Astrocyte (in vitro differentiated cells and primary cell): ENCODE measurements at regions not wholly inside any gene's neighbourhood (a gene's known extent, or its start where the extent isn't known, plus 50 kb on each side); places are given as distances from the start of the nearest gene placed in this dataset.

Source experiments
- DNase-seq: peaks from one replicate; pipeline ENCODE4 v3.0.0-alpha.2; 2010; ENCODE audit warnings: low read depth
- FAIRE-seq: peaks from 2 replicates; lab custom pipeline; 2011; peaks lifted over from hg19 to GRCh38; lab: Jason Lieb, UNC
- H2AFZ ChIP-seq: 2 replicates; pipeline ENCODE4 v1.6.0; 2012; ENCODE audit warnings: low read depth, low read length, inconsistent platforms
- H3K27ac ChIP-seq: 2 replicates; pipeline ENCODE4 v1.5.1; 2011; ENCODE audit warnings: low read depth, low read length, inconsistent platforms
- H3K27me3 ChIP-seq: 2 replicates; pipeline ENCODE4 v1.6.0; 2011; ENCODE audit warnings: low read length, inconsistent platforms; ENCODE audit not compliant: insufficient read depth
- H3K36me3 ChIP-seq: 2 replicates; pipeline ENCODE4 v1.5.1; 2011; ENCODE audit warnings: low read length, inconsistent platforms; ENCODE audit not compliant: insufficient read depth
- H3K4me1 ChIP-seq: 2 replicates; pipeline ENCODE4 v1.5.1; 2011; ENCODE audit warnings: low read length, inconsistent platforms; ENCODE audit not compliant: insufficient read depth
- H3K4me2 ChIP-seq: 2 replicates; pipeline ENCODE4 v1.6.0; 2012; ENCODE audit warnings: low read length, inconsistent platforms
- H3K4me3 ChIP-seq: 2 replicates; pipeline ENCODE4 v1.5.1; 2011; ENCODE audit warnings: low read depth, mild to moderate bottlenecking, low read length, inconsistent platforms; ENCODE audit not compliant: insufficient read depth
- H3K79me2 ChIP-seq: 2 replicates; pipeline ENCODE4 v1.6.0; 2012; ENCODE audit warnings: mild to moderate bottlenecking, low read length, inconsistent platforms; ENCODE audit not compliant: insufficient read depth
- H3K9ac ChIP-seq: 2 replicates; pipeline ENCODE4 v1.6.0; 2012; ENCODE audit warnings: mild to moderate bottlenecking, low read length, inconsistent platforms
- H3K9me3 ChIP-seq: 2 replicates; pipeline ENCODE4 v1.5.1; 2012; ENCODE audit warnings: low read depth, mild to moderate bottlenecking, low read length, inconsistent platforms; ENCODE audit not compliant: insufficient read depth
- H4K20me1 ChIP-seq: 2 replicates; pipeline ENCODE4 v1.6.0; 2012; ENCODE audit warnings: low read length, inconsistent platforms; ENCODE audit not compliant: insufficient read depth
- H3K27ac Mint-ChIP-seq: one replicate; pipeline ENCODE4 v1.8.0; 2021; ENCODE audit warnings: mild to moderate bottlenecking, mixed read lengths; ENCODE audit not compliant: unreplicated experiment
- H3K27me3 Mint-ChIP-seq: one replicate; pipeline ENCODE4 v1.8.0; 2021; ENCODE audit warnings: low read depth, mixed read lengths; ENCODE audit not compliant: unreplicated experiment
- H3K36me3 Mint-ChIP-seq: one replicate; pipeline ENCODE4 v1.8.0; 2021; ENCODE audit warnings: low read depth, mixed read lengths; ENCODE audit not compliant: unreplicated experiment
- H3K4me1 Mint-ChIP-seq: one replicate; pipeline ENCODE4 v1.8.0; 2021; ENCODE audit warnings: low read depth, mixed read lengths; ENCODE audit not compliant: unreplicated experiment
- H3K4me3 Mint-ChIP-seq: one replicate; pipeline ENCODE4 v1.8.0; 2021; ENCODE audit warnings: mild to moderate bottlenecking, moderate library complexity, mixed read lengths; ENCODE audit not compliant: unreplicated experiment
- H3K9me3 Mint-ChIP-seq: one replicate; pipeline ENCODE4 v1.8.0; 2021; ENCODE audit warnings: mild to moderate bottlenecking, mixed read lengths; ENCODE audit not compliant: unreplicated experiment
- CTCF ChIP-seq: IDR thresholded peaks from 2 replicates; pipeline ENCODE4 v1.5.1; 2011; ENCODE audit warnings: low read depth, mild to moderate bottlenecking, inconsistent platforms, low read length, moderate library complexity; ENCODE audit not compliant: insufficient read depth
- EZH2 ChIP-seq: IDR thresholded peaks from 2 replicates; pipeline ENCODE4 v1.6.1; 2012; ENCODE audit warnings: mild to moderate bottlenecking, low read length, inconsistent platforms; ENCODE audit not compliant: insufficient read depth

DNA sequence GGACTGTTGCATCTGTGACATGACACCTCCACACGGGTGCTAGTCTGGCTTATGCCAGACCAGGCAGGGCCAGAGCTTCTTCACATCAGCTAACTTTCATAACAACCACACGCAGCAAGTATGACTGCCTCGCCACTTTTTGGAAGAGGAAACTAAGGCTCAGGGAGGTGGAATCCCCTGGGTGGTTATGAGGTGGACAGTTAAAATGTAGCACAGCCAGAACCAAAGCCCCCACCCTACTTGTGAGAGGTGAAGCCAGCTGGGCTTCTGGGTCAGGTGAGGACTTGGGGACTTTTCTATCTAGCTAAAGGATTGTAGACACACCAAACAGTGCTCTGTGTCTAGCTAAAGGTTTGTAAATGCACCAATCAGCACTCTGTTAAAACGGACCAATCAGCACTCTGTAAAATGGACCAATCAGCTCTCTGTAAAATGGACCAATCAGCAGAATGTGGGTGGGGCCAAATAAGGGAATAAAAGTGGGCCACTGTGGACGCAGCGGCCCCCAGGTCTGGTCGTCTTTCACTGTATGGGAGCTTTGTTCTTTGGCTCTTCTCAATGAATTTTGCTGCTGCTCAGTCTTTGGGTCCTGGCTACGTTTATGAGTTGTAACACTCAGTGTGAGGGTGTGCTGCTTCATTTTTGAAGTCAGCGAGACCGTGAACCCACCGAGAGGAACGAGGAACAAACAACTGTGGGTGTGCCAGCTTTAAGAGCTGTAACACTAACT, 171.0 kb downstream of the PTPN20 start:
- Histone ChIP-seq H3K79me2 (no peaks in the 10 kb centered on the region), H4K20me1 (no peaks in the 10 kb centered on the region), H2AFZ (no peak overlapping the region), H3K36me3 (no peaks in the 10 kb centered on the region), H3K9ac (no peak overlapping the region), H3K4me1 (peaks cover 2% of the 10 kb centered on the region), H3K27ac (no peak overlapping the region), H3K4me2 (no peak overlapping the region), H3K9me3 (no peaks in the 10 kb centered on the region), H3K27me3 (peaks cover 3% of the 10 kb centered on the region), H3K4me3 (no peak overlapping the region)
- Mint-ChIP-seq H3K27ac (no peak overlapping the region), H3K27me3 (peaks cover 5% of the 10 kb centered on the region), H3K36me3 (no peaks in the 10 kb centered on the region), H3K9me3 (no peaks in the 10 kb centered on the region), H3K4me1 (peaks cover 10% of the 10 kb centered on the region), H3K4me3 (no peak overlapping the region)
- DNase-seq (no peak), FAIRE-seq (no peak)
- TF ChIP-seq EZH2, result no peak
- TF ChIP-seq CTCF, result no peak

GRCh38 chr10:47087667-47088066, 176.4 kb downstream of the PTPN20 start:
- no peaks in the 10 kb centered on the region for H3K36me3 ChIP-seq
- no peaks in the 10 kb centered on the region for H3K79me2 ChIP-seq
- TF ChIP-seq CTCF (no peak), EZH2 (no peak)
- Mint-ChIP-seq H3K36me3 (no peaks in the 10 kb centered on the region), H3K4me3 (no peak overlapping the region), H3K27me3 (peaks cover 6% of the 10 kb centered on the region), H3K27ac (no peak overlapping the region), H3K9me3 (no peaks in the 10 kb centered on the region), H3K4me1 (peaks cover 5% of the 10 kb centered on the region)
- H3K4me2 ChIP-seq, result no peak overlapping the region
- H2AFZ ChIP-seq, result no peak overlapping the region
- H4K20me1 ChIP-seq, result no peaks in the 10 kb centered on the region
- no peak overlapping the region for H3K27ac ChIP-seq
- no peaks in the 10 kb centered on the region for H3K9me3 ChIP-seq
- H3K27me3 ChIP-seq, result peaks cover 3% of the 10 kb centered on the region
- no peak for FAIRE-seq
- DNase-seq, result no peak
- H3K4me3 ChIP-seq, result no peak overlapping the region
- H3K4me1 ChIP-seq, result no peaks in the 10 kb centered on the region
- no peak overlapping the region for H3K9ac ChIP-seq

GRCh38 chr10:47088656-47089354, 177.6 kb downstream of the PTPN20 start:
- no peaks in the 10 kb centered on the region for H3K27me3 ChIP-seq
- H3K36me3 ChIP-seq, result no peaks in the 10 kb centered on the region
- no peak for TF ChIP-seq EZH2
- TF ChIP-seq CTCF, result no peak
- no peaks in the 10 kb centered on the region for H3K9me3 ChIP-seq
- FAIRE-seq (no peak), DNase-seq (no peak)
- H3K9me3 Mint-ChIP-seq, result no peaks in the 10 kb centered on the region
- no peaks in the 10 kb centered on the region for H3K36me3 Mint-ChIP-seq
- H3K79me2 ChIP-seq, result no peaks in the 10 kb centered on the region
- no peak overlapping the region for H3K27ac ChIP-seq
- H3K4me1 ChIP-seq, result no peaks in the 10 kb centered on the region
- H2AFZ ChIP-seq, result no peak overlapping the region
- H3K9ac ChIP-seq, result no peak overlapping the region
- peaks cover 10% of the 10 kb centered on the region for H3K27me3 Mint-ChIP-seq
- H4K20me1 ChIP-seq, result no peaks in the 10 kb centered on the region
- H3K4me3 Mint-ChIP-seq, result no peak overlapping the region
- peaks cover 5% of the 10 kb centered on the region for H3K4me1 Mint-ChIP-seq
- no peak overlapping the region for H3K4me2 ChIP-seq
- H3K4me3 ChIP-seq, result no peak overlapping the region
- peak overlapping the region; percentile 31 for H3K27ac Mint-ChIP-seq
